HG02943 (cell line): ENCODE measurements at regions not wholly inside any gene's neighbourhood (a gene's known extent, or its start where the extent isn't known, plus 50 kb on each side); places are given as distances from the start of the nearest gene placed in this dataset.
"Not testable (repeated sequence)": the region's sequence is repeated elsewhere in the genome, so short reads cannot be mapped to it uniquely, and the experiment has no call there.

Experiments used
- ATAC-seq: cut with Tn5 transposase; IDR thresholded peaks from one replicate; pipeline ENCODE4 v1.9.1; 2021; ENCODE audit warnings: mild to moderate bottlenecking, low read depth, moderate library complexity; ENCODE audit not compliant: unreplicated experiment

DNA sequence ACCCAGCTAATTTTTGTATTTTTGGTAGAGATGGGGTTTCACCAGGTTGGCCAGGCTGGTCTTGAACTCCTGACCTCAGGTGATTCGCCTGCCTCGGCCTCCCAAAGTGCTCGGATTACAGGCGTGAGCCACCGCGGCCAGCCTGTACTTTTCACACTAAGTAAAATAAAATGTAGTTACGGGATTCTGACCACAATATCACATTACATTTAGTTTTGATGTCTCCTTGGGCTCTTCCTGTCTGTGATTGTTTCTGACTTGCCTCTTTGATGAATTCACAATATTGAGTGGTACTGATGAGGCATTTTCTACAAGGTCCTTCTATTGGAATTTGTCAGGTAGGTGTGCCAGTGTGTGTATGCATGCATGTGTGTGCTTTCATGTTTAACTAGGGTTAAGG is 658.6 kb upstream of the TMEM132C start:
- not testable (repeated sequence) for ATAC-seq

DNA sequence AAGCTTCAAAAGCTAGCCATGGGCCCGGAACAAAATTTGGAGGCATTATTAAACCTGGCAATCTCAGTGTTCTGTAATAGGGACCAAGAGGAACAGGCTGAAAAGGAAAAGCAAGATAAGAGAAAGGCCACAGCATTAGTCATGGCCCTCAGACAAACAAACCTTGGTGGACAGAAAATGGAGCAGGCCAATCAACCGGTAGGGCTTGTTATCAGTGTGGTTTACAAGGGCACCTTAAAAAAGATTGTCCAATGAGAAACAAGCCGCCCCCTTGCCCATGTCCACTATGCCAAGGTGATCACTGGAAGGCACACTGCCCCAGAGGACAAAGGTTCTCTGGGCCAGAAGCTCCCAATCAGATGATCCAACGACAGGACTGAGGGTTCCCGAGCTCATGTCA is 653.9 kb upstream of the TMEM132C start:
- ATAC-seq = no peak

DNA sequence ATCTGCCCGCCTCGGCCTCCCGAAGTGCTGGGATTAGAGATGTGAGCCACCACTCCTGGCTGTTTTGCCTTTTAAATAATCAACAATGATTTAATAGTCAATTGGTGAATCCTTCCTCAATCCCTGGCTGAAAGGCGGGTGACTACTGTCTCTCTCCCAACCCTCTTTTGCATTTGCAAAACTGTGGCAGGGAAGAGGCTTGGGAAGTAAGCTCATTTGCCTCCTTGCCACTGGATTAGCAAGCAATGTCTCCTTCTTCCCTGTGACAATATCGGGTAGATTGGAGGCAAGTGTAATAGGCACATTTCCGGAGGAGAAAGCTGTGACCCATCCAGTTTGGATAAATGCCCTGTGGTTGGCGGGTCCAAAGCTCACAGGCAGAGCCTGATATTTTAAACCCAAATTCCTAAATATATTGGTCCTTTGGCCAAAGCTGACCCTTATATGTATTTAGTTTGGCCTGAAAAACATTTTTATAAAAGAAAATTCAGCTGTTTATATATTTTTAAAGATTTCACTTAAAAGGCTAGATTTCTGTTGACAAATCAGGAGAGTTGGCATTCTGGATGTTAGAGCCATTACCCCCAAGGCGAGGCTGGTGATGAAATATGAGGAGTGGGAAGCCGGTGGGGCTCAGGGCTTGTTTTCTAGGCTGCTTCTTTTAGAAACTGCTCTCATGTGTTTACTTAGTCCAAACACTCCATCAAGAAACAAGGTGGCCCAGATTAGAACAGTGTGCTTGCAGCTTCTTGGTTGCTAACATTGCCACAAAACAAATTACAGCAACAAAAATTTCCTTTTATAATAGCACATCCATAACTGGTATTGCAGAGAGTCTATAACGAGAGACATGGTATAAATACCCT is 646.9 kb upstream of the TMEM132C start:
- no peak for ATAC-seq

DNA sequence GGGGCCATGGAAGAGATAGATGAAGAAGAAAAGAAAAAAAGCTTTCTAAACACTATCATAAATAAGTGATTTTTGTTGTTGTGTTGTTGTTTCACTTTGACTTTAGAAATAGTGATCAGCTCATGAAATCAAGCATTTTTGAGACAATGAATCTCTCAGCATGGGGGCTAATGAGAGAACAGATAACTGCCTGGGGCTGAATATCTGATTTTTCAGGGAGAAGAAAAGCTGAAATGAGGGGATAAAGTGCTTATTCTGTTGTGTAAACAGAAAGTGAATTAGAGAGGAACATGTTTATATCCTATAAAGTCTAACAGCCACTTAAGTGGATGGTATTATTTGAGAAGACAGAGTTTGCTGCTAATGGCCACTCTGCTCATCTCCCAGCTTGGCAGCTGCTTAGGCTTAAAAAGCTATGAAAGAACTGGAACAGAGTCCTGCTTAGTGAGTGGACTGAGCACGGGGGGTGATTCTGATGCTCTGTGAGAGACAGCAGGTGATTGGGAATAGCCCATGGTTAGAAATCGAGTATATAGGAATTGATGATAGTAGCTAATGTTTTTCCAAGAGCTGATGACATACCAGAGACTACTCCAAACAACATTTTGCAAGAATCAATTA is 646.1 kb upstream of the TMEM132C start:
- ATAC-seq = no peak

DNA sequence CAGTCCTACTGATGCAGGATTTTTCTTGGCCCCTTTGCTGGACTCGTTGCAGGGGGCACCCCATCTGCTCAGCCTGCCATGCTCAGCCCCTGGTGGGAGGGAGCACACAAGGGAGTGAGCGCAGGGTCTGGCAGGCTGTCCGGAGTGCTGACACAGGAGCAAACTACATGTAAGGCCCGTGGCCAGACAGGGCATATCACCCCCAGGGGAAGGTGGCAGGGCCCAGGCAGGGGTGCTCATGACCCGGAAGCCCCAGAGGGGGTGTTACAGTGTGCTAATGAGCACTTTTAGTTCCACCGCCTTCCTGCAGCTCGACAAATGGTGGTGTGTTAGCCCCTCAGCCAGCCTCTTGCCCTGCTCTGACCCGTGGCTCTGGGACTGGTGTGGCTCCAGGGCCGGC is 645.6 kb upstream of the TMEM132C start:
- no peak for ATAC-seq

DNA sequence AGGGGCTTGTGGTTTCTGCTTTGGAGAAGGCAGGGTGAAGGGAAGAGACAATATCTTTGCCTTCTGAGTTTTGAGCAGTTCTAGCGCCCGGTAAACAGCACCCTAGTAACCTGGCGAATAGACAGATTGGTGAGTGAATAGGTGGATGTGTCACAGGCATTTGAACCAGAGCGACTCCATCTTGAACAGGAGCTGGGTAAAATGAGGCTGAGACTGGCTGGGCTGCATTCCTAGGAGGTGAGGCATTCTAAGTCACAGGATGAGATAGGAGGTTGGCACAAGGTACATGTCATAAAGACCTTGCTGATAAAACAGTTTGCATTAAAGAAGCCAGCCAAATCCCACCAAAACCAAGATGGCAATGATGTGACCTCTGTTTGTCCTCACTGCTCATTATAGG is 643.6 kb upstream of the TMEM132C start:
- no peak for ATAC-seq

GRCh38 chr12:127625176-127625771 is 641.7 kb upstream of the TMEM132C start:
- ATAC-seq = no peak

- ATAC-seq = no peak
Observed at GRCh38 chr12:127628645-127629044, 638.3 kb upstream of the TMEM132C start.

GRCh38 chr12:127629066-127629820 is 637.7 kb upstream of the TMEM132C start:
- ATAC-seq = no peak

DNA sequence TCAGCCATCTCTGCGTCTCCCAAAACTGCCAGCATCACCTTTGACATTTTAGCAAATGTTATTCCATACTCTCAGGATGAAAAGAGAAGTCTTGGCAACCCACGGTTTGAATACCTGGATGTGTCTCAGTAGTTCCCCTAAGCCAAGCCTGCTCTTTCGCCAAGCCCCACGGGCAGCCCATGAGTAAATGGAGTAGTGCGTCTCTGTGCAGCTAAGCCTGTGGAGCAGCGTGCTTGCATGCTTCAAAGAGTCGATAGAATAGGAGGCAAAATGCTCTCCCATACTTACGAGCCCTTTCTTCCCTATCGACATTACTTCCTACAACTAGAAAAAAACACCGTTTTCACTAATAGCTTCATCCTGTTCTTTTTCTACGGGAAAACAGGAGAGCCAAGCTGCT is 634.5 kb upstream of the TMEM132C start:
- no peak for ATAC-seq

DNA sequence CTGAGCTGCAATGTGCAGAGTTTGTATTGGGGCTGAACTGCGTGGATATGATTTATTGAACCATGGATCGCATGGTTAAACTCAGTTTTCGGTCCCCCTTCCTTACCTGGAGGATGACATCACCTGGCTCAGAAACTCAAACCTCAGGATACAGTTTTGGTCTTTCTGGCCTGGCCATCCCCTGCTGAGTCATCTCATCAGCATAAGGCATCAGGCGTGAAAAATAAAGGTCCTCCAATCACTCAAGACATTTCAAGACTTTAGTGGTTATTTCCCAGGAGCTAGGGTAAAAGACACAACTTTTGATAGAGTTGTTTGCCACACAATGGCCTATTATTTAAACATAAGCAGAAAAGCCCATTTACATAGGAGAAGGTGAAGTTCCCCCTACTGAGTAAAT is 631.1 kb upstream of the TMEM132C start:
- ATAC-seq = no peak

DNA sequence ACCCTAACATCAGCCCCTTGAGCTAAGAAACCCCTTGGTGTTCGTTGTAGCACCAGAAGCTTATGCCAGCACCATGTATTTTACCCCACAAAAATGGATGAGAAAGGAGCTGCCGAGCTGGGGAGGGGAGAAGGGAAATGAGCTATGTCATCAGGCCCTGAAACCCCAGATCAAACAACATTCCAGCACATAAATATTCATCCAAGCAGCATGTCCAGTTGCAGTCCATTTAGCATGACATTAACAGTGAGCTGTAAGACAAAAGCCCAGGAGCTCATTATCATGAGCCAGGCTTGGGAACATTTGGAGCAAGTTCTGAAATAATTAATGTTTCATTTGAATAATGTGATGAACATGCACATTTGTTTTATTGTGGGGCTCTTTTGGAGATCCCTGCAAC is 630.1 kb upstream of the TMEM132C start:
- no peak for ATAC-seq

- ATAC-seq = no peak
Observed at GRCh38 chr12:127640181-127640886, 626.6 kb upstream of the TMEM132C start.

DNA sequence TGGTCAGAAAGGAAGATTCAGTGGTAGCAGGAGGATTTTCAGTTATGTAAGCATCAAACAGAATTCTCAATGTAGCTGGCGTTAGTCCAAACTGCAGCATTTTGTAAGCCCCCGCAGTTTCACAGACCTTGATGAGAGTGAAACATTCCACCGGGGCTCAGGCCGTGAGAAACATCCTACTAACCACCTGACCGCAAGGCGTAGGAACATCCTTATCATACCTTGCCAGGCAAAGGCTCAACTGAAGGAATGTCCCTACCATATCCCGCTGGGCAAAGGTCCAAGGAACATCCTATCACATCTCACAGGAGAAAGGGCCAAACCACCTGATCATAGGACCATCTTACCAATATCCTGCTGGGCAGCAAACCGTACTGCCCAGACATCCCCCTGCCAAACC is 624.8 kb upstream of the TMEM132C start:
- no peak for ATAC-seq

DNA sequence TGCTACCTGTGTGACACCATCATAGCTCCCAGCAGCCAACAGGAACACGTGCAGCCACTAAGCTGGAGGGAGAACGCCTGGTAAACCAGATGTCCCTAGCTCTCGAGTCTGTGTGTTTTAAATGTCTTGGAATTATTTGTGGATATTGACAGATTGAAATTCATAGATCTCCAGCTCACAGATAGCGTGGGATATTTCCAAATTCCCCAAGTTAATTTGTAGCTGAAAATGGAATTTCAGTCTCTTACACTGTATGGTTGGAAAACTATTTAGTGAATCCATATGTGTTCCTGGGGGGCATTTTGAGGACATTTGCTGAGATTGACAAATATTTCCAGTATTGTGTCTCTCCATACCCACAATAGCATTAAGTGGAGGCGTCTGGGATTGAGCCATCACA is 618.6 kb upstream of the TMEM132C start:
- no peak for ATAC-seq

DNA sequence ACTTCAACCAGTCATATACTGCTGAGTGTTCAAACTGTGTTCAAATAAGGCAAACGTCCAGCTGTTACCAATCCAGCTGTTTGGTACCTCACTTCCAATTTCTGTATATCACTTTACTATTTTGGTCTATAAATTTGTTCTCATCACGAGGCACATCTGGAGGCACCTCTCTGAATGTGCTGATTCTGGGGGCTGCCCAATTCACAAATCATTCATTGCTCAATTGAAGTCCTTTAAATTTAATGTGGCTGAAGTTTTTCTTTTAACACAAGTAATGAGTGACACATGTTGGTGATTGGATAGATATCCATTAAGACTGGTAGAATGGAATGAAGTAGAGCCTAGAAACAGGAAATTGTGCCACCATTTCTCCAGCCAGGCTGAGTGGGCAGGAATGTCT is 617.0 kb upstream of the TMEM132C start:
- no peak for ATAC-seq

DNA sequence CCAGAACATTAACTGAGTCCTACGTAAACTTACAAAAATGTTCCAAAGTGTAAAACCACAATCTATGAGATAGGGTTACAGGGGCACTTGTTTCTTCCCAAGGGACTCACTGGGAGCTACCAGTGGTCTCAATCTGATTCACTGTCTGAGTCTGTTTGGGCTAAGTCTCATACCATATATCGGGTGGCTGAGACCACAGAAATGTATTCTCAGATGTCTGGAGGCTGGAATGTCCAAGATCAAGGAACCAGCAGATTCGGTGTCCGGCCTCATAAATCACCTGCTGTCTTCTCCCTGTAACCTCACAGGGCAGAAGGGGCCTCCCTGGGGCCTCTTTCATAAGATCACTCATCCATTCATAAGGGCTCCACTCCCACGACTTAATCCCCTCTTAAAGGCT is 616.3 kb upstream of the TMEM132C start:
- no peak for ATAC-seq

GRCh38 chr12:127652281-127652680 is 614.7 kb upstream of the TMEM132C start:
- ATAC-seq = no peak

DNA sequence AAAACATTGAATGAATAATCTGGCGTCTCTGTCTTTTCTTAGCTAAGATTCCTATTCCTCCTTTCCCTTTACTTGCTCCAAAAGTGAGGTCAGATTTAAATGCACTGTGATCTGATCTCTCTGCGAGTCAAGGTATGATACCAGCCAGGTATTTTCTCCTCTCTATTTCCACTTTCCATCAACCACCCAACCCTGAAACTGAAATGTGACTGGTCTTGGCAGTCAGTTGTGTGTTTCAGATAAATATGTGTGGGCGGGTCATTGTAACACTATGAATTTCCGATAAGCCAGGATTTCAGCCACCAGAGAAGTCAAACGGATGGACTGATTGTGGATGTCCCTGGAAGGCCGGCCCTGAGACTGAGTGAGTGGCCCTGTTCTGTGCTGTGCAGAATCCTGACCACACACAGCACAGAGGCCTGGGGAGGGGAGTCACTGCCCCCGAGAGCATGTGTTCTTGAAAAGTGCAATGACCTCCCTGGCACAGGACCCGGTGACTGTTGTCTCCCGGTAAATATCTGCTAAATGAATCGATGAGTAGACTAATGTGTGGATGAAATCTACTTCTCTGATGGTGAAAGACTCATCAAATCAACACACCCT is 612.5 kb upstream of the TMEM132C start:
- ATAC-seq = no peak

- no peak for ATAC-seq
Observed at GRCh38 chr12:127655691-127656090, 611.3 kb upstream of the TMEM132C start.
